HAP-1 (cell line): ENCODE measurements at regions not wholly inside any gene's neighbourhood (a gene's known extent, or its start where the extent isn't known, plus 50 kb on each side); places are given as distances from the start of the nearest gene placed in this dataset.

Source experiments
- DNase-seq, 2 experiments: peaks; one replicate each; pipeline ENCODE4 v3.0.0-alpha.2; 2016 to 2020; ENCODE audit warnings: low spot score in 2 of 2
- H3K27me3 ChIP-seq: fragments of 250-450 bp; sonication (Bioruptor Pico); 2 replicates; pipeline ENCODE4 v1.5.1; 2020; ENCODE audit warnings: low read depth, mild to moderate bottlenecking, moderate library complexity
- H3K36me3 ChIP-seq: fragments of 250-450 bp; sonication (Bioruptor Pico); replicated peaks from 2 replicates; pipeline ENCODE4 v1.5.1; 2020; ENCODE audit warnings: mild to moderate bottlenecking
- H3K4me1 ChIP-seq: fragments of 250-450 bp; sonication (Bioruptor Pico); 2 replicates; pipeline ENCODE4 v1.5.1; 2020; ENCODE audit warnings: mild to moderate bottlenecking
- H3K4me3 ChIP-seq: fragments of 250-450 bp; sonication (Bioruptor Pico); 2 replicates; pipeline ENCODE4 v1.5.1; 2020; ENCODE audit warnings: mild to moderate bottlenecking, moderate library complexity
- H3K9me3 ChIP-seq: fragments of 250-450 bp; sonication (Bioruptor Pico); 2 replicates; pipeline ENCODE4 v1.5.1; 2020; ENCODE audit warnings: mild to moderate bottlenecking, moderate library complexity
- in situ Hi-C: fragments of 300-500 bp; cut with MboI; formaldehyde crosslinking; loops from 3 replicates; pipeline ENCODE4 v1.14.3; 2020; ENCODE audit warnings: low sequenced_read_pairs, inconsistent platforms, mixed read lengths

DNA sequence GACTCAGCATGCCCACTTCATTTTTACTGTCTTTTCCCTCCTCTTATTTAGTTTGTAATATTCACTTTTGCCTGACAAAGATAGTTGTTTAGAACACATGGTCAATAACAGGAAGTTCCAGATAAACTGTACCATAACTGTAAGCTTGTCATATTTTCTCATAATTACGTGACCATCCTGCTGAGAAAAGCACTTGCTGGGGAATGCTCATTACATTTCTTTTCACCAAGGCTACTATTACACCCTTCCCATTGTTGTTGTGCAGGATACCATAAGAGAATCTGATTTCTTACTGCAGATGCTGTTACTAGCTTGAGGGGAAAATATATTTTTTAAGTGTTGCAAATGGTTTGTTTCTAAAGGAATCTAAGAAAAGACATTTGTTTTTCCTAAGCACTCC lies 111.7 kb upstream of the SLITRK6 start:
- Histone ChIP-seq H3K4me3 (no peak overlapping the region), H3K9me3 (no peaks in the 10 kb centered on the region), H3K36me3 (no peaks in the 10 kb centered on the region), H3K27me3 (no peaks in the 10 kb centered on the region), H3K4me1 (no peaks in the 10 kb centered on the region)
- in situ Hi-C loops = no loop called here
- DNase-seq = no peak

DNA sequence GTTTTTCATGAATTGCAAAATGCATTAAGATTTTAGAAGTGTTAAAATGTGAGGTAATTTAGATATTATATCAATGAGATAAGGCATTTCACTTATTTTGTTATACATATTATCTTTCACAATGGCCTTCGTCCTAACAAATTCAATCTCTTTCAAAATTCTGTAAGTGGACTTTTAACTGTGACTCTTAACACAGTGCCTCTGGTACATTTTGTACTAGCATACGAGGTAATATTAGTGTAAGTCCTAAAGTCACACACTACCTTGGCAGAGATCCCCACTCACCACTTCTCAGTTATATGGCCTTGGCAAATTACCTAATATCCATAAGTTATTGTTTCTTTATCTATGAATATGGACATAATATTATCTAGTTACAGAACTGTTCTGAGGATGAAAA lies 101.3 kb upstream of the SLITRK6 start:
- Histone ChIP-seq H3K4me3 (no peak overlapping the region), H3K4me1 (no peaks in the 10 kb centered on the region; the same call in 1 of the 2 replicates), H3K9me3 (no peaks in the 10 kb centered on the region), H3K27me3 (no peaks in the 10 kb centered on the region), H3K36me3 (no peaks in the 10 kb centered on the region)
- no peak for DNase-seq
- in situ Hi-C loops = no loop called here

DNA sequence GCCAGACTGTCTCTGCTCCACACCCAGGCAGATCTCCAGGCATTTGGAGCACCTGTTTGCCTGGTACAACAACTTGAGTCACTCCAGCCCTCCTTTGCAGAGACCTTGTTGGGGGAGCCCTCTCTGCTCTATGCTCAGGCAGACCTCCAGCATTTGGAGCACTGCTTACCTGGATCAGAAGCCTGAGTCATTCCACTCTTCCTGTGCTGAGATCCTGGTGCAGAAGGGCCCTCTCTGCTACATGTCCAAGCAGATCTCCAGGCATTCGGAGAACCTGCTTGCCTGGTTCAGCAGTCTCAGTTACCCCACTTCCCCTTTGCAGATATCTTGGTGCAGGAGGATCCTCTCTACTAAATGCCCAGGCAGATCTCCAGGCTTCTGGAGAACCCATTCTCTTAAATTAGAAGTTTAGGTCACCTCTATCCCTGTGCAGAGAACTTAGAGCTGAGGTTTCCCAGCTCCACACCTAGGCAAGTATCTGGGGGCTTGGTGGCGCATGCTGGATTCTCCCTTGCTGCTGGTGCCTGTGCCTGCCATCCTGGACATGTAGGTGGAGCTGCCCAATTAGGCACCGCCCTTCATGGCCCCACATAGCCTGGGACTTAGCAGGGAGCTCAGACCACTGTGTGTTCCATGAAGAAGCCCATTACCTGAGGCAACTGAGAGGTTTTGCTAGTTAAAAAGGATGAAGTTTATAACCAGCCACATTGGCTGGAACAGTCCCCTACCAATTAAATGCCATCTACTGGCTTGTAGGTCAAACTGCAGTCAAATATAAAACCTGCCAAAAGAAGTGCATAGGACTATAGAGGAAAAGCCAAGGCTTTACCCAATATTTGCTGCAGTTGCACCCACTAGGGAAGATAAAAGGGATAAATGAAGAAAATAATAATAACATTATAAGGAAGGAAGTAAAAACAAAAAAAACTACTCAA lies 97.6 kb upstream of the SLITRK6 start:
- DNase-seq = no peak
- Histone ChIP-seq H3K4me1 (no peaks in the 10 kb centered on the region; the same call in 1 of the 2 replicates), H3K36me3 (no peaks in the 10 kb centered on the region), H3K9me3 (no peaks in the 10 kb centered on the region), H3K27me3 (no peaks in the 10 kb centered on the region), H3K4me3 (no peak overlapping the region)
- in situ Hi-C loops = no loop called here

DNA sequence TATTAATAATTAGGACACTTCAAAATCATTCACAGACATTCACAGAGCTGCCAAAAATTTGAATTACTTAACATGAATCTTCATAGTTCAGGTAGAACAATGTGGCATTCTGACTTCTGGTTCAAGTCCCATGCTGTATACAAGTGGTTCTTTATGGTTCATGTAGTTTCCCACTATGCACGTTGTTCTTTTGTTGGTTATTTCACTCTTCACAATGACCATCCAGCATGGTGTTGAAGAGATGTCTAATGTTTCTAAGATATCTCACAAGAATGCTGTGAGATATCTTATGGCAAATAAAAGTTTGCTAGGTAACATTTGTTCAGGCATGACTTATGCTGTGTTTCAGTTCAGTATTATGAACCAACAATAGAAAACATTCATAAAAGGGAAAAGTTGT lies 88.2 kb upstream of the SLITRK6 start:
- in situ Hi-C loops = no loop called here
- no peaks in the 10 kb centered on the region for H3K9me3 ChIP-seq
- H3K27me3 ChIP-seq = no peaks in the 10 kb centered on the region
- no peak for DNase-seq
- no peaks in the 10 kb centered on the region for H3K36me3 ChIP-seq
- H3K4me1 ChIP-seq = no peaks in the 10 kb centered on the region
- no peak overlapping the region for H3K4me3 ChIP-seq

DNA sequence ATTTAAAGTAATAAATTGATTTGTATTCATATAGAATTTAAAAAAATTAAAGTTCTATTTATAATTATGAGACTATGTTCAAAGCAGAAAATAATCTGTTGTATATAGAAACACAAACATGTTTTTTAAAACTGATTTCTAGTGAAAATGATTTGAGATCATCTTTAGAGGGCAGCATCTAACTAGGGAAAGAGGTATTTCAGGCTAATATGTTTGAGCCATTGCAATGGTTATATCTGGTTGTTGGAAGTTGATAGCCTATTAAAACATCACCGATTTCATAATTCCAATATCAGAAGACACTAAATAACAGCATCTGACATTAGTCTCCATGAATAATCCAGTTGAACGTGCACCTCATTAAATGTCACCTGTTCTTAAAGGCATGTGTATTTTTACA lies 79.8 kb upstream of the SLITRK6 start:
- no peaks in the 10 kb centered on the region; the same call in 1 of the 2 replicates for H3K27me3 ChIP-seq
- H3K4me3 ChIP-seq = no peak overlapping the region
- in situ Hi-C loops = no loop called here
- no peaks in the 10 kb centered on the region for H3K9me3 ChIP-seq
- H3K4me1 ChIP-seq = no peaks in the 10 kb centered on the region
- H3K36me3 ChIP-seq = no peaks in the 10 kb centered on the region
- no peak for DNase-seq

DNA sequence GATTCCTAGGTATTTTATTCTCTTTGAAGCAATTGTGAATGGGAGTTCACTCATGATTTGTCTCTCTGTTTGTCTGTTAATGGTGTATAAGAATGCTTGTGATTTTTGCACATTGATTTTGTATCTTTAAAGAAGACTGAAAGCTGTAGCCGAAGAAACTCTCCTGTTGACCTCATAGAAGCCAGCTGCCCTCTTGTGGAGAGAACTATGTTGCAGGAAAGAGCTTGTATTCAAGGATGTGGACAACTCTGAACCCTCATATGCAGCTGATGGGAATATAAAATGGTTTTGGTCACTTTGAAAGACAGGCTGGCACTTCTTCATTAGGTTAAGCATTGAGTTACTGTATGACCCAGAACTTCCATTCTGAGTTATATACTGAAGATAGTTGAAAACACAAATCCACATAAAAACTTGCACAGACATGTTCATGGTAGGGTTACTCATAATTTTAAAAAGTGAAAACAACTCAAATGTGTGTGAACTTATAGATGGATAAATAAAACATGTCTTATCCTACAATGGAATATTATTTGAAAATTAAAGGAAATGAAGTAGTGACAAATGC lies 65.8 kb upstream of the SLITRK6 start:
- in situ Hi-C loops = no loop called here
- H3K4me3 ChIP-seq = no peak overlapping the region
- H3K36me3 ChIP-seq = no peaks in the 10 kb centered on the region
- H3K27me3 ChIP-seq = no peaks in the 10 kb centered on the region
- DNase-seq = peak; percentile 38 to 41
- H3K4me1 ChIP-seq = no peaks in the 10 kb centered on the region
- H3K9me3 ChIP-seq = no peaks in the 10 kb centered on the region

DNA sequence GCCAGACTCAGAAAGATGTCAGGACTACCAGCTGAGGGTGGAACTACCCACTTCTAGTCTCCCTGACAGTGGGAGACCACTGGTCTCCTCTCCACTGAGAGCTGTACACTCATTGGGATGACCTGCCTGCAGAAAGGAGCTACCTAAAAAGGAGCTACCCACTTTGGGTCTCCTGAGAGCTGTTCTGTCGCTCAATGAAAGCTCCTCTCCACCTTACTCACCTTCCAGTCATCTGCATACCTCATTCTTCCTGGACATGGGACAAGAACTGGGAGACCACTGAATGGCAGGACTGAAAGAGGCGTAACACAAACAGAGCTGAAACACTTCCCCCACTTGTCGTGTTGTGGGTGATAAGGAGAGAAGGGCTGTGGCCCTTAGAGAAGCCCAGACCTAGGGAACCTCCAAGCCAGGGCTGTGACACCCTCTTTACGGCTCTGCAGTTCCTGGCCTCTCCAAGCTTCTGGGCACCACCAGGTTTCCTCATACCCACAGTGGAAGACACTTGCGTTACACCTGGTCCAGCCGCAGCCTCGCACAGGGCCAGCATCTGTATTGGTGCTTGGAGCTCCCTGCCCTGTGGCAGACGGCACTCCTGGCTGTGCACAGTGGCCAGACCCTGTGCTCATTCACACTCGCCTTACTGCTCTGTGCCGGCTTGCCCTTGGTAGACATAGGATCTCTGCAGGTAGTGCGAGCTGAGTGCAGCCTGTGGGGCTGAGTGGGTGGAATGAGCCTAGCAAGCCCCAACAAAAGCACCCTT lies 54.9 kb upstream of the SLITRK6 start:
- no peaks in the 10 kb centered on the region for H3K27me3 ChIP-seq
- H3K36me3 ChIP-seq = no peaks in the 10 kb centered on the region
- H3K4me1 ChIP-seq = no peaks in the 10 kb centered on the region
- in situ Hi-C loops = no loop called here
- peaks cover 3% of the 10 kb centered on the region; the same call in 1 of the 2 replicates for H3K9me3 ChIP-seq
- no peak overlapping the region for H3K4me3 ChIP-seq
- no peak for DNase-seq

DNA sequence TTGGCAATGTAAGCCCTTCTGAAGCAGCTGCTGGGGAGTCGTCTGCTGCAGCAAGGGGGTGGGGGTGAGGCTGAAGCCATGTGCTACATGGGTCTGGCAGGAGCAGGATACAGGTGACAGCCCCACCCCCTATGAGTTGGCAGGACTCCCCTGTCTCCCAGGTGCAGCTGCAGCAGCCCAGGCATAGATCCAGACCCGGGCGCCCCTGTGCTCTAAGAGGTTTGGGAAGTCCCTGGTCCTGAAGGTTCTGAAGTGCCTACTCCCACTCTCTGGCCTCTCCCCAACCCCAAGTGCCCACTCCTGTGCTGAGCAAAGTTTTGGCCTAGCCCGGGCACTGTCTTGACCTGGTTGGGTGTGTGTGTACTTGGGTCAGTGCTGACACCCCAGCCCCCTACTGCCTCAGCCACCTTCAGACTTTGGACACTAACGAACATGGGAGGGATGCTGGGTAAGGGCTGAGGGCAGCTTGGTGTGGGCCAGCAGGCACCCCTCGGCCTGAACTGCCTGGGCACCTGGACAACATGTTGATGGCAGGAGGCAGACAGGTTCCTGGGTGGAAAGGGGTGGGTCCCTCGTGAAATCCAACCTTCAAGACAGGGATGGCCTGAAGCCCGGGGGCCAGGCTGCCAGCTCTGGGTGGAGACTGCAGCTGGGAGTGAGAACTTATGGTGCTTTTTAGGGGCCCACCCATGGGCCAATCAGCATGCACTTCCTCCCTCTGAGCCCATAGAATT lies 54.1 kb upstream of the SLITRK6 start:
- peaks cover 3% of the 10 kb centered on the region; the same call in 1 of the 2 replicates for H3K9me3 ChIP-seq
- H3K4me3 ChIP-seq = no peak overlapping the region
- DNase-seq = no peak
- H3K36me3 ChIP-seq = no peaks in the 10 kb centered on the region
- in situ Hi-C loops = no loop called here
- no peaks in the 10 kb centered on the region for H3K27me3 ChIP-seq
- H3K4me1 ChIP-seq = no peaks in the 10 kb centered on the region
